HUDEP-2 (cell line): ENCODE measurements at regions not wholly inside any gene's neighbourhood (a gene's known extent, or its start where the extent isn't known, plus 50 kb on each side); places are given as distances from the start of the nearest gene placed in this dataset.

ENCODE experiments used
- DNase-seq, 76 experiments: peaks; one replicate each; lab custom pipeline; 2025; ENCODE audit not compliant: unreplicated experiment in 76 of 76; lab: John Stamatoyannopoulos, UW

GRCh38 chr12:34361721-34362316 lies 339.5 kb downstream of the ALG10 start:
- no peak for DNase-seq

DNA sequence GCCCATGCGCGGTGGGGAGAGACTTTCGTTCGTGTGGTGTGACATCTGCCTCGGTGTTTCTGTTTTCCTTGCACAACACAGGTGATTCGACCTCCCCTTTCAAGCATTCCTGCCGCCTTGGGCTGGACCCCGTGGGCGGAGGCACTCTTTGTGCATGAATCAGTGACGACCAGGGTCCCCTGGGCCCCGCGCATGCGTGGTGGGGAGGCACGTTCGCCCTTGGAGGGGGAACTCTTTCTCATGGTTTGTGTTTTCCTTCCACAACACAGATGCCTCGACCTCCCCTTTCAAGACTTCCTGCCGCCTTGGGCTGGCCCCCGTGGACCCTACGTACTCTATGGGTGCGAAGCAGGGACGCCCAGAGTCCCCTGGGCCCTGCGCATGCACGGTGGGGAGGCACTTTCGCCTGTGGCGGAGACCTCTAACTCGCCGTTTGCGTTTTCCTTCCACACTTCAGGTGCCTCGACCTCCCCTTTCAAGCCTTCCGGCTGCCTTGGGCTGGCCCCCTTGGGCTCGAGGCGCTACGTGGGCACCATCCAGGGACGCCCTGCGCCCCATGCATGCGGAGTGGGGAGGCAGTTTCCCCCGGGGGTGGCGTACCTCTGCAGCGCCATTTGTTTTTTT lies 340.9 kb downstream of the ALG10 start:
- no peak for DNase-seq

DNA sequence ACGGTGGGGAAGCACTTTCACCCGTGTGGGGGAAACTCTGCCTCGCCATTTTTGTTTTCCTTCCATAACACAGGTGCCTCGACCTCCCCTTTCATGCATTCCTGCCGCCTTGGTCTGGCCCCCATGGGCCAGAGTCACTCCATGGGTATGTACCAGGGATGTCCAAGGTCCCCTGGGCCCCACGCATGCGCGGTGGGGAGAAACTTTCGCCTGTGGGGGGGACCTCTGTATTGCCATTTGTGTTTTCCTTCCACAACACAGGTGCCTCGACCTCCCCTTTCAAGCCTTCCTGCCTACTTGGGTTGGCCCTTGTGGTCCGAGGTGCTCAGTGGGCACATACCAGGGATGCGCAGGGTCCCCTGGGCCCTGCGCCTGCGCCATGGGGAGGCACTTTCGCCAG lies 345.8 kb downstream of the ALG10 start:
- no peak for DNase-seq

- DNase-seq: no peak
Observed at GRCh38 chr12:34371050-34371449, 348.8 kb downstream of the ALG10 start.

DNA sequence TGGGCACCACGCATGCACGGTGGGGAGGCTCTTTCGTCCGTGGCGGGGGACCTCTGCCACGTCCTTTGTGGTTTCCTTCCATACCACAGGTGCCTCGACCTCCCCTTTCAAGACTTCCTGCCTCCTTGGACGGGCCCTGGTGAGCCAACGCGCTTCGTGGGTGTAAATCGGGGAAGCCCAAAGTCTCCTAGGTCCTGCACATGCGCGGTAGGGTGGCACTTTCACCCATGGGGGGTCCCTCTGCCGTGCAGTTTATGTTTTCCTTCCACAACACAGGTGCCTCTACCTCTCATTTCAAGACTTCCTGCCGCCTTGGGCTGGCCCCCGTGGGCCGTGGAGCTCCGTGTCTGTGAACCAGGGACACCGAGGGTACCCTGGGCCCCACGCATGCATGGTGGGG lies 349.7 kb downstream of the ALG10 start:
- DNase-seq: no peak

DNA sequence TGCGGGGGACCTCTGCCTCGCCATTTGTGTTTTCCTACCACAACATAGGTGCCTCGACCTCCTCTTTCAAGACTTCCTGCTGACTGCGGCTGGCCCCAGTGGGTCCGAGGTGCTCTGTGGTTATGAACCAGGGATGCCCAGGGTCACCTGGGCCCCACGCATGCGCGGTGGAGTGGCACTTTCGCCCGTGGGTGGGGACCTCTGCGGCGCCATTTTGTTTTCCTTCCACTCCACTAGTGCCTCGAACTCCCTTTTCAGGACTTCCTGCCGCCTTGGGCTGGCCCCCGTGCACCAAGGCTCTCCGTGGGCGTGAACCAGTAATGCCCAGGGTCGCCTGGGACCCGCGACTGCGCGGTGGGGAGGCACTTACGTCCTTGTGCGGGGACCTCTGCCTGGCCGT lies 351.6 kb downstream of the ALG10 start:
- no peak for DNase-seq

DNA sequence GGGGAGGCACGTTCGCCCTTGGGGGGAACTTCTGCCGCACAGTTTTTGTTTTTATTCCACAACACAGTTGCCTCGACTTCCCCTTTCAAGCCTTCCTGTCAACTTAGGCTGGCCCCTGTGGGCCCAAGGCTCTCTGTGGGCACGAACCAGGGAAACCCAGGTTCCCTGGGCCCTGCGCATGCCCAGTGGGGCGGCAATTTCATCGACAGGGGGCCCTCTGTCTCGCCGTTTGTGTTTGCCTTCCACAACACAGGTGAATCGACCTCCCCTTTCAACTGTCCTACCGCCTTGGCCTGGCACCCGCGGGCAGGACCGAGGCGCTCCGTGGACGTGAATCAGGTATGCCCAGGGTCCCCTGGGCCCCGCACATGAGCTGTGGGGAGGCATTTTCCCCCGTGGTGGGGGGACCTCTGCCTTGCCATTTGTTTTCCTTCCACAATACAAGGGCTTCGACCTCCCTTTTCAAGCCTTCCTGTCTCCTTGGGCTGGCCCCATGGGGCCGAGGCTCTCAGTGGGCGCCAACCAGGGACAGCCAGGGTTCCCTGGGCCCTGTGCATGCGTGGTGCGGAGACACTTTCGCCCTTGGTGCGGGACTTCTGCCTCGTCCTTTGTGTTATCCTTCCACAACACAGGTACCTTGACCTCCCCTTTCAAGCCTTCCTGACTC lies 354.0 kb downstream of the ALG10 start:
- DNase-seq: no peak

DNA sequence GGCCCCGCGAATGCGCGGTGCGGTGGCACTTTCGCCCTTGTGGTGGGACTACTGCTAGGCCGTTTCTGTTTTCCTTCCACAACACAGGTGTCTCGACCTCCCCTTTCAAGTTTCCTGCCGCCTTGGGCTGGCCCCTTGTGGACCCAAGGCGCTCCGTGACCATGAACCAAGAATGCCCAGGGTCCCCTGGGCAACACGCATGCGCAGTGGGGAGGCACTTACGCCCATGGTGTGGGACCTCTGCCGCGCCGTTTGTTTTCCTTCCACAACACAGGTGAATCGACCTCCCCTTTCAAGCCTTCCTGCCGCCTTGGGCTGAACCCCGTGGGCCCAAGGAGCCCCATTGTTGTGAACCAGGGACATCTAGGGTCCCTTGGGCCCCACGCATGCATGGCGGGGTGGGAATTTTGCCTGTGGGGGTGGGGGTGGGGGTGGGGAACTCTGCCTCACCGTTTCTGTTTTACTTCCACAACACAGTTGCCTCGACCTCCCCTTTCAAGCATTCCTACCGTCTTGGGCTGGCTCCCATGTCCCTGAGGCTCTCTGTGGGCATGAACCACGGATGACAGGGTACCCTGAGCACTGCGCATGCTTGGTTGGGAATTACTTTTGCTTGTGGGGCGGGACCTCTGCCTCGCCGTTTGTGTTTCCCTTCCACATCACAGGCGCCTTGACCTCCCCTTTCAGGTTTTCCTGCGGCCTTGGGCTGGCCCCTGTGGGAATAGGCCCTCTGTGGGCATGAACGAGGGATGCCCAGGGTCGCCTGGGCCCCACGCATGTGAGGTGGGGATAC lies 355.1 kb downstream of the ALG10 start:
- DNase-seq: no peak

- no peak for DNase-seq
Observed at GRCh38 chr12:34379142-34379541, 356.8 kb downstream of the ALG10 start.

GRCh38 chr12:34384693-34385092 lies 362.4 kb downstream of the ALG10 start:
- no peak for DNase-seq

GRCh38 chr12:34386016-34386415 lies 363.7 kb downstream of the ALG10 start:
- DNase-seq: no peak

GRCh38 chr12:34386621-34387255 lies 364.4 kb downstream of the ALG10 start:
- no peak for DNase-seq

- no peak for DNase-seq
Observed at GRCh38 chr12:34387711-34388635, 365.7 kb downstream of the ALG10 start.

DNA sequence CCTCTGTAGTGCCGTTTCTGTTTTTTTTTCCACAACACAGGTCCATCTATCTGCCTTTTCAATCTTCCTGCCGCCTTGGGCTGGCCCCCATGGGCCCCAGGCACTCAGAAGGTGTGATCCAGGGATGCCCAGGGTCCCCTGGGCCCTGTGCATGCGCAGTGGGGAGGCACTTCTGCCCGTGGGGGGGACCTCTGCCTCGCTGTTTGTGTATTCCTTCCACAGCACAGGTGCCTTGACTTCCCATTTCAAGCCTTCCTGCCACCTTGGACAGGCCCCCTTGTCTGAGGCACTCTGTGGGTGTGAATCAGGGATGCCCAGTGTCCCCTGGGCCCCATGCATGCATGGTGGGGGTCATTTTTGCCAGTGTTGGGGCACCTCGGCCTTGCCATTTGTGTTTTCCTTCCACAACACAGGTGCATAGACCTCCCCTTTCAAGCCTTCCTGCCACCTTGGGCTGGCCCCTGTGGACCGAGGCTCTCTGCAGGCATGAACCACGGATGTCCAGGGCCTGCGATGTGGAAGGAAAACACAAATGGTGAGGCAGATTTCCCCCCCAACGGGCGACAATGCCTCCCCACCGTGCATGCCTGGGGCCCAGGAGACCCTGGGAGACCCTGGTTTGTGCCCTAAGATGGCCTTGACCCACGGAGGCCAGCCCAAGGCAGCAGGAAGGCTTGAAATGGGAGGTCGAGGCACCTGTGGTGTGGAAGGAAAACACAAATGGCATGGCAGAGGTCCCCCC lies 366.5 kb downstream of the ALG10 start:
- no peak for DNase-seq

GRCh38 chr12:34389378-34390170 lies 367.3 kb downstream of the ALG10 start:
- no peak for DNase-seq

GRCh38 chr12:34390171-34390841 lies 368.0 kb downstream of the ALG10 start:
- DNase-seq: no peak

DNA sequence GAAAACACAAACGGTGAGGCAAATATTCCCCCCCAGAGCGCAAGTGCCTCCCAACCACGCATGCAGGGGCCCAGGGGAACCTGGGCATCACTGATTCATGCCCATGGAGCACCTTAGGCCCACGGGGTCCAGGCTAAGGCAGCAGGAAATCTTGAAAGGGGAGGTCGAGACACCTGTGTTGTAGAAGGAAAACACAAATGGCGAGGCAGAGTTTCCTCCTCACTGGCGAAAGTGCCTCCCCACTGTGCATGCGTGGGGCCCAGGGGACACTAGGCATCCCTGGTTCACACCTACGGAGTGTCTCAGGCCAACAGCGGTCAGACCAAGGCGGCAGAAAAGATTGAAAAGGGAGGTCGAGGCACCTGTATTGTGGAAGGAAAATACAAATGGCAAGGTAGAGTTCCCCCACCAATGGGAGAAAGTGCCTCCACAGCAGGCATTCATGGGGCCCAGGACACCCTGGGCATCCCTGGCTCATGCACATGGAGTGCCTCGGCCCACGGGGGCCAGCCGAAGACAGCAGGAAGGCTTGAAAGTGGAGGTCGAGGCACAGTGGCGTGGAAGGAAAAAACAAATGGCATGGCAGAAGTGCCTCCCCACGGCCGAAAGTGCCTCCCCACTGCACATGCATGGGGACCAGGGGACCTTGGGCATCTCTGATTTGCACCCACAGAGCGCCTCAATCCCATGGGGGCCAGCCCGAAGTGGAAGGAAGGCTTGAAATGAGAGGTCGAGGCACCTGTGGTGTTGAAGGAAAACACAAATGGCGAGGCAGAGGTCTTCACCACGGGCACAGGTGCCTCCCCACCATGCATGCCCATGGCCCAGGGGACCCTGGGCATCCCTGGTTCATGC lies 368.8 kb downstream of the ALG10 start:
- DNase-seq: no peak
